IMR-90 (cell line): ENCODE measurements at regions not wholly inside any gene's neighbourhood (a gene's known extent, or its start where the extent isn't known, plus 50 kb on each side); places are given as distances from the start of the nearest gene placed in this dataset.

Experiments used
- ATAC-seq: fragments of 200-7000 bp; cut with Tn5 transposase; 2 replicates; pipeline ENCODE4 v1.9.1; 2020; ENCODE audit warnings: low read depth, mild to moderate bottlenecking, moderate library complexity
- BruUV-seq: library from RNA; stranded (reverse); fragments of 400-500 nt; replicated peaks from 2 replicates; lab custom pipeline; 2021; lab: Mats Ljungman, UMichigan
- CTCF ChIA-PET: fragments of 300-600 bp; formaldehyde crosslinking; extraction: SDS; loops from one replicate; lab custom pipeline; 2021; ENCODE audit warnings: antibody characterized with exemption; lab: Yijun Ruan, JAX
- POLR2A ChIA-PET: fragments of 300-600 bp; sonication (Branson Sonifier 250); formaldehyde crosslinking; loops from one replicate; lab custom pipeline; 2022; ENCODE audit warnings: antibody characterized with exemption; ENCODE audit not compliant: unreplicated experiment; lab: Charles Lee
- DNase-seq: peaks from one replicate; pipeline ENCODE4 v3.0.0; 2013
- H2AFZ ChIP-seq: replicated peaks from 2 replicates; pipeline ENCODE3; 2013; ENCODE audit warnings: low read length, mild to moderate bottlenecking; ENCODE audit not compliant: poor library complexity
- H2AK5ac ChIP-seq: 2 replicates; pipeline ENCODE4 v1.6.1; 2013; ENCODE audit warnings: low read depth, low read length, inconsistent platforms
- H2AK9ac ChIP-seq: replicated peaks from 2 replicates; pipeline ENCODE3; 2013; ENCODE audit warnings: mild to moderate bottlenecking, low read depth, low read length, moderate library complexity; ENCODE audit not compliant: poor library complexity
- H2BK120ac ChIP-seq: 2 replicates; pipeline ENCODE4 v1.6.1; 2013; ENCODE audit warnings: low read depth, low read length, inconsistent platforms
- H2BK15ac ChIP-seq: 3 replicates; pipeline ENCODE4 v1.6.1; 2013; ENCODE audit warnings: low read depth, low read length, inconsistent platforms
- H2BK20ac ChIP-seq: 2 replicates; pipeline ENCODE4 v1.6.1; 2013; ENCODE audit warnings: low read depth, mild to moderate bottlenecking, inconsistent platforms, low read length, moderate library complexity
- H2BK5ac ChIP-seq: 2 replicates; pipeline ENCODE4 v1.6.1; 2013; ENCODE audit warnings: mild to moderate bottlenecking, low read depth, low read length, inconsistent platforms; ENCODE audit not compliant: poor library complexity, severe bottlenecking
- H3K14ac ChIP-seq: replicated peaks from 2 replicates; pipeline ENCODE4 v1.6.1; 2013; ENCODE audit warnings: low read depth, low read length, inconsistent platforms
- H3K18ac ChIP-seq: 2 replicates; pipeline ENCODE4 v1.6.1; 2013; ENCODE audit warnings: low read depth, low read length, control low read depth
- H3K23ac ChIP-seq: 2 replicates; pipeline ENCODE4 v1.6.1; 2013; ENCODE audit warnings: low read depth, low read length, inconsistent platforms
- H3K27ac ChIP-seq: 2 replicates; pipeline ENCODE4 v1.5.1; 2013; ENCODE audit warnings: mild to moderate bottlenecking, control low read depth, low read length; ENCODE audit not compliant: insufficient read depth
- H3K27me3 ChIP-seq: 2 replicates; pipeline ENCODE4 v1.6.1; 2013; ENCODE audit warnings: low read length; ENCODE audit not compliant: control insufficient read depth, insufficient read depth
- H3K36me3 ChIP-seq: 2 replicates; pipeline ENCODE4 v1.6.1; 2013; ENCODE audit warnings: low read length, mixed read lengths; ENCODE audit not compliant: control insufficient read depth, insufficient read depth
- H3K4ac ChIP-seq: 2 replicates; pipeline ENCODE4 v1.6.1; 2013; ENCODE audit warnings: low read depth, low read length, inconsistent platforms
- H3K4me1 ChIP-seq: 2 replicates; pipeline ENCODE4 v1.6.1; 2013; ENCODE audit warnings: low read length, mixed read lengths; ENCODE audit not compliant: control insufficient read depth, insufficient read depth
- H3K4me2 ChIP-seq: 2 replicates; pipeline ENCODE4 v1.6.1; 2013; ENCODE audit warnings: low read depth, mild to moderate bottlenecking, control low read depth, low read length, moderate library complexity
- H3K4me3 ChIP-seq: 2 replicates; pipeline ENCODE4 v1.5.1; 2013; ENCODE audit warnings: low read depth, mild to moderate bottlenecking, control low read depth, low read length, moderate library complexity; ENCODE audit not compliant: insufficient read depth
- H3K56ac ChIP-seq: 2 replicates; pipeline ENCODE4 v1.6.1; 2013; ENCODE audit warnings: low read length, inconsistent platforms; ENCODE audit not compliant: insufficient read depth; ENCODE audit errors: extremely low read depth
- H3K79me1 ChIP-seq, 2 experiments: 2 replicates each; pipeline ENCODE4 v1.6.1; 2013; ENCODE audit warnings: low read length in 2 of 2, inconsistent platforms in 1 of 2, low read depth in 1 of 2
- H3K9ac ChIP-seq: 2 replicates; pipeline ENCODE4 v1.6.1; 2013; ENCODE audit warnings: low read depth, low read length, control low read depth
- H3K9me1 ChIP-seq: 2 replicates; pipeline ENCODE4 v1.6.1; 2013; ENCODE audit warnings: low read length, inconsistent platforms; ENCODE audit not compliant: insufficient read depth
- H3K9me3 ChIP-seq: 2 replicates; pipeline ENCODE4 v1.6.1; 2013; ENCODE audit warnings: low read length; ENCODE audit not compliant: control insufficient read depth, insufficient read depth
- H4K20me1 ChIP-seq: 2 replicates; pipeline ENCODE4 v1.6.1; 2013; ENCODE audit warnings: low read length, inconsistent platforms; ENCODE audit not compliant: insufficient read depth
- H4K5ac ChIP-seq: 2 replicates; pipeline ENCODE4 v1.6.1; 2013; ENCODE audit warnings: mild to moderate bottlenecking, low read depth, low read length, control low read depth
- H4K8ac ChIP-seq, 2 experiments: 2 replicates each; pipeline ENCODE4 v1.6.1; 2013; ENCODE audit warnings: low read depth in 2 of 2, low read length in 2 of 2, control low read depth in 1 of 2, inconsistent platforms in 1 of 2
- H4K91ac ChIP-seq: 2 replicates; pipeline ENCODE4 v1.6.1; 2013; ENCODE audit warnings: low read depth, low read length, inconsistent platforms; ENCODE audit not compliant: insufficient read depth
- ELK1 ChIP-seq: fragments of 150-350 bp; IDR thresholded peaks from 2 replicates; pipeline ENCODE4 v1.6.1; 2016; ENCODE audit warnings: low read depth, mild to moderate bottlenecking, low read length, moderate library complexity, borderline replicate concordance
- MXI1 ChIP-seq: IDR thresholded peaks from 2 replicates; pipeline ENCODE4 v1.6.1; 2012; ENCODE audit warnings: low read depth, mild to moderate bottlenecking, low read length, moderate library complexity, borderline replicate concordance
- RAD21 ChIP-seq: IDR thresholded peaks from 2 replicates; pipeline ENCODE4 v1.6.1; 2012; ENCODE audit warnings: low read length, improper control_type of control experiment
- WGBS, 2 experiments: methylation state at CpG; one replicate each; pipeline versions ENCODE4 v1.1.5 to v1.1.7; 2013; ENCODE audit warnings: missing lambda C conversion rate in 2 of 2; ENCODE audit not compliant: insufficient read length in 1 of 2; ENCODE audit errors: extremely low coverage in 2 of 2; 5-methylcytosine and 5-hydroxymethylcytosine counted together
- dilution Hi-C: fragments of 300-500 bp; cut with HindIII; formaldehyde crosslinking; loops from one replicate; pipeline ENCODE4 v1.14.3; 2018; ENCODE audit warnings: low sequenced_read_pairs; ENCODE audit not compliant: unreplicated experiment
- in situ Hi-C: fragments of 300-500 bp; cut with MboI; formaldehyde crosslinking; loops from 3 replicates; pipeline ENCODE4 v1.14.3; 2019; ENCODE audit warnings: low sequenced_read_pairs, inconsistent platforms, mixed read lengths
- intact Hi-C: fragments of 100-400 bp; cut with micrococcal nuclease; formaldehyde crosslinking; loops from 2 replicates; pipeline ENCODE4 v1.10.0; 2022

GRCh38 chr3:94305835-94306611, 243.2 kb downstream of the NSUN3 start:
- intact Hi-C loops: no loop called here
- Histone ChIP-seq H3K14ac (no peak overlapping the region), H4K5ac (no peak overlapping the region), H2AK9ac (no peak overlapping the region), H3K4me1 (no peaks in the 10 kb centered on the region), H3K4ac (no peak overlapping the region), H3K27me3 (no peaks in the 10 kb centered on the region; the same call in 1 of the 2 replicates), H2BK15ac (no peak overlapping the region), H3K79me1 (no peaks in the 10 kb centered on the region), H3K4me2 (no peak overlapping the region), H4K8ac (no peak overlapping the region), H3K9me3 (no peaks in the 10 kb centered on the region), H2AFZ (peak overlapping the region; percentile 35), H3K4me3 (no peak overlapping the region), H3K56ac (no peak overlapping the region), H3K23ac (no peak overlapping the region), H3K18ac (no peak overlapping the region), H3K9ac (no peak overlapping the region), H4K91ac (no peak overlapping the region), H4K20me1 (no peaks in the 10 kb centered on the region), H2BK5ac (no peak overlapping the region), H3K9me1 (no peaks in the 10 kb centered on the region), H2BK120ac (no peak overlapping the region), H2BK20ac (no peak overlapping the region), H2AK5ac (no peak overlapping the region), H3K27ac (no peak overlapping the region), H3K36me3 (no peaks in the 10 kb centered on the region)
- ChIA-PET CTCF (no interaction called here), POLR2A (no interaction called here)
- TF ChIP-seq RAD21: no peak
- TF ChIP-seq MXI1: no peak
- no peak for TF ChIP-seq ELK1
- no TSS peak for BruUV-seq
- in situ Hi-C loops: no loop called here
- no CpG with 5 or more reads among the region's 16 CpGs for WGBS, 2 experiments
- dilution Hi-C loops: no loop called here
- DNase-seq (no peak), ATAC-seq (no peak)
